ENCODE measurements at regions not wholly inside any gene's neighbourhood (a gene's known extent, or its start where the extent isn't known, plus 50 kb on each side); places are given as distances from the start of the nearest gene placed in this dataset.

DNA sequence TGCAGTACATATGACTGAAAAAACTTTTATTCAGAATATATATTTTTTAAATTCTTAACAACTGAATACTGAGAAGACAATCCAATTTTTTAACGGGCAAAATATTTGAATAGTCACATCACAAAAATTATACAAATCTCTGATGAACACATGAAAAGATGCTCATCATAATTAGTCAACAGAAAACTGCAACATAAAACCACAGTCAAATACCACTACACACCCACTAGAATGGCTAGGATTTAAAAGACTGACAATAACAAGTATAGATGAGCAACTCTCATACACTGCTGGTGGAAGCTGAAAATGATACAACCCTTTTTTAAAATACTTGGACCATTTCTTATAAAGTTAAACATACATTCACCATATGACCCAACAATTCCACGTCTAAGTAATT lies 87.7 kb upstream of the TNFSF4 start:
- TF ChIP-seq, protein P1, sequence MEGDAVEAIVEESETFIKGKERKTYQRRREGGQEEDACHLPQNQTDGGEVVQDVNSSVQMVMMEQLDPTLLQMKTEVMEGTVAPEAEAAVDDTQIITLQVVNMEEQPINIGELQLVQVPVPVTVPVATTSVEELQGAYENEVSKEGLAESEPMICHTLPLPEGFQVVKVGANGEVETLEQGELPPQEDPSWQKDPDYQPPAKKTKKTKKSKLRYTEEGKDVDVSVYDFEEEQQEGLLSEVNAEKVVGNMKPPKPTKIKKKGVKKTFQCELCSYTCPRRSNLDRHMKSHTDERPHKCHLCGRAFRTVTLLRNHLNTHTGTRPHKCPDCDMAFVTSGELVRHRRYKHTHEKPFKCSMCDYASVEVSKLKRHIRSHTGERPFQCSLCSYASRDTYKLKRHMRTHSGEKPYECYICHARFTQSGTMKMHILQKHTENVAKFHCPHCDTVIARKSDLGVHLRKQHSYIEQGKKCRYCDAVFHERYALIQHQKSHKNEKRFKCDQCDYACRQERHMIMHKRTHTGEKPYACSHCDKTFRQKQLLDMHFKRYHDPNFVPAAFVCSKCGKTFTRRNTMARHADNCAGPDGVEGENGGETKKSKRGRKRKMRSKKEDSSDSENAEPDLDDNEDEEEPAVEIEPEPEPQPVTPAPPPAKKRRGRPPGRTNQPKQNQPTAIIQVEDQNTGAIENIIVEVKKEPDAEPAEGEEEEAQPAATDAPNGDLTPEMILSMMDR (IDR thresholded peaks at IDR 0.05) = no peak
- TF ChIP-seq POLR2AphosphoS5 (IDR thresholded peaks at IDR 0.05) (no peak), POLR2A (IDR thresholded peaks at IDR 0.05; ENCODE audit: low read depth) (no peak), EP300 (IDR thresholded peaks at IDR 0.05) (no peak)
